ENCODE measurements at regions not wholly inside any gene's neighbourhood (a gene's known extent, or its start where the extent isn't known, plus 50 kb on each side); places are given as distances from the start of the nearest gene placed in this dataset.

GRCh38 chr10:131697476-131698128 is 203.2 kb upstream of the PPP2R2D start:
- no peak for DNase-seq

- no peak for DNase-seq
Observed at GRCh38 chr10:131698232-131698631, 202.6 kb upstream of the PPP2R2D start.

- DNase-seq, result no peak
Observed at GRCh38 chr10:131698986-131699385, 201.8 kb upstream of the PPP2R2D start.

GRCh38 chr10:131700032-131700431 is 200.8 kb upstream of the PPP2R2D start:
- no peak for DNase-seq

- DNase-seq, result no peak
Observed at GRCh38 chr10:131700506-131700905, 200.3 kb upstream of the PPP2R2D start.

GRCh38 chr10:131701131-131701947 is 199.5 kb upstream of the PPP2R2D start:
- DNase-seq, result no peak

- no peak for DNase-seq
Observed at GRCh38 chr10:131702531-131703356, 198.1 kb upstream of the PPP2R2D start.

GRCh38 chr10:131703541-131703940 is 197.3 kb upstream of the PPP2R2D start:
- DNase-seq, result no peak

- no peak for DNase-seq
Observed at GRCh38 chr10:131703941-131704340, 196.9 kb upstream of the PPP2R2D start.

GRCh38 chr10:131706476-131706875 is 194.3 kb upstream of the PPP2R2D start:
- DNase-seq, result no peak

GRCh38 chr10:131706952-131707351 is 193.9 kb upstream of the PPP2R2D start:
- no peak for DNase-seq

- no peak for DNase-seq
Observed at GRCh38 chr10:131708225-131708880, 192.5 kb upstream of the PPP2R2D start.

- DNase-seq, result no peak
Observed at GRCh38 chr10:131710142-131710861, 190.5 kb upstream of the PPP2R2D start.

- DNase-seq, result no peak
Observed at GRCh38 chr10:131722121-131722520, 178.7 kb upstream of the PPP2R2D start.

- DNase-seq, result no peak
Observed at GRCh38 chr10:131722525-131723264, 178.1 kb upstream of the PPP2R2D start.

- DNase-seq, result no peak
Observed at GRCh38 chr10:131723297-131724168, 177.3 kb upstream of the PPP2R2D start.

GRCh38 chr10:131724169-131724545 is 176.7 kb upstream of the PPP2R2D start:
- no peak for DNase-seq

GRCh38 chr10:131724891-131725580 is 175.8 kb upstream of the PPP2R2D start:
- DNase-seq, result no peak

GRCh38 chr10:131725581-131726069 is 175.2 kb upstream of the PPP2R2D start:
- no peak for DNase-seq
